ENCODE measurements at regions not wholly inside any gene's neighbourhood (a gene's known extent, or its start where the extent isn't known, plus 50 kb on each side); places are given as distances from the start of the nearest gene placed in this dataset.

- no peak for ATAC-seq
- Mint-ChIP-seq H3K9me3 (no peaks in the 10 kb centered on the region), H3K4me1 (peaks cover 18% of the 10 kb centered on the region), H3K36me3 (no peaks in the 10 kb centered on the region), H3K27ac (peak overlapping the region; percentile 73; the same call in 1 of the 2 replicates), H3K4me3 (no peak overlapping the region), H3K27me3 (ENCODE audit: low read depth) (no peaks in the 10 kb centered on the region)
- no peak for DNase-seq (ENCODE audit: low spot score)
- POLR2A ChIA-PET: no interaction called here
- CTCF ChIA-PET: no interaction called here
- no peak for TF ChIP-seq ZNF396 (CRISPR knock-in tag; IDR thresholded peaks at IDR 0.05; ENCODE audit: borderline replicate concordance)
- TF ChIP-seq, protein P1, sequence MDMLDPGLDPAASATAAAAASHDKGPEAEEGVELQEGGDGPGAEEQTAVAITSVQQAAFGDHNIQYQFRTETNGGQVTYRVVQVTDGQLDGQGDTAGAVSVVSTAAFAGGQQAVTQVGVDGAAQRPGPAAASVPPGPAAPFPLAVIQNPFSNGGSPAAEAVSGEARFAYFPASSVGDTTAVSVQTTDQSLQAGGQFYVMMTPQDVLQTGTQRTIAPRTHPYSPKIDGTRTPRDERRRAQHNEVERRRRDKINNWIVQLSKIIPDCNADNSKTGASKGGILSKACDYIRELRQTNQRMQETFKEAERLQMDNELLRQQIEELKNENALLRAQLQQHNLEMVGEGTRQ (CRISPR knock-in tag; IDR thresholded peaks at IDR 0.05): no peak
- no peak for TF ChIP-seq ZNF263 (CRISPR knock-in tag; IDR thresholded peaks at IDR 0.05; ENCODE audit: low read depth)
- TF ChIP-seq RELA (CRISPR knock-in tag; IDR thresholded peaks at IDR 0.05; ENCODE audit: borderline replicate concordance): no peak
- no peak for TF ChIP-seq FOXP1 (CRISPR knock-in tag; IDR thresholded peaks at IDR 0.05; ENCODE audit: borderline replicate concordance)
- TF ChIP-seq, protein P2, sequence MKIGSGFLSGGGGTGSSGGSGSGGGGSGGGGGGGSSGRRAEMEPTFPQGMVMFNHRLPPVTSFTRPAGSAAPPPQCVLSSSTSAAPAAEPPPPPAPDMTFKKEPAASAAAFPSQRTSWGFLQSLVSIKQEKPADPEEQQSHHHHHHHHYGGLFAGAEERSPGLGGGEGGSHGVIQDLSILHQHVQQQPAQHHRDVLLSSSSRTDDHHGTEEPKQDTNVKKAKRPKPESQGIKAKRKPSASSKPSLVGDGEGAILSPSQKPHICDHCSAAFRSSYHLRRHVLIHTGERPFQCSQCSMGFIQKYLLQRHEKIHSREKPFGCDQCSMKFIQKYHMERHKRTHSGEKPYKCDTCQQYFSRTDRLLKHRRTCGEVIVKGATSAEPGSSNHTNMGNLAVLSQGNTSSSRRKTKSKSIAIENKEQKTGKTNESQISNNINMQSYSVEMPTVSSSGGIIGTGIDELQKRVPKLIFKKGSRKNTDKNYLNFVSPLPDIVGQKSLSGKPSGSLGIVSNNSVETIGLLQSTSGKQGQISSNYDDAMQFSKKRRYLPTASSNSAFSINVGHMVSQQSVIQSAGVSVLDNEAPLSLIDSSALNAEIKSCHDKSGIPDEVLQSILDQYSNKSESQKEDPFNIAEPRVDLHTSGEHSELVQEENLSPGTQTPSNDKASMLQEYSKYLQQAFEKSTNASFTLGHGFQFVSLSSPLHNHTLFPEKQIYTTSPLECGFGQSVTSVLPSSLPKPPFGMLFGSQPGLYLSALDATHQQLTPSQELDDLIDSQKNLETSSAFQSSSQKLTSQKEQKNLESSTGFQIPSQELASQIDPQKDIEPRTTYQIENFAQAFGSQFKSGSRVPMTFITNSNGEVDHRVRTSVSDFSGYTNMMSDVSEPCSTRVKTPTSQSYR (CRISPR knock-in tag; IDR thresholded peaks at IDR 0.05): no peak
- TF ChIP-seq ZNF416 (CRISPR knock-in tag; IDR thresholded peaks at IDR 0.05): no peak
- TF ChIP-seq, protein P3, sequence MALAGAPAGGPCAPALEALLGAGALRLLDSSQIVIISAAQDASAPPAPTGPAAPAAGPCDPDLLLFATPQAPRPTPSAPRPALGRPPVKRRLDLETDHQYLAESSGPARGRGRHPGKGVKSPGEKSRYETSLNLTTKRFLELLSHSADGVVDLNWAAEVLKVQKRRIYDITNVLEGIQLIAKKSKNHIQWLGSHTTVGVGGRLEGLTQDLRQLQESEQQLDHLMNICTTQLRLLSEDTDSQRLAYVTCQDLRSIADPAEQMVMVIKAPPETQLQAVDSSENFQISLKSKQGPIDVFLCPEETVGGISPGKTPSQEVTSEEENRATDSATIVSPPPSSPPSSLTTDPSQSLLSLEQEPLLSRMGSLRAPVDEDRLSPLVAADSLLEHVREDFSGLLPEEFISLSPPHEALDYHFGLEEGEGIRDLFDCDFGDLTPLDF (CRISPR knock-in tag; IDR thresholded peaks at IDR 0.05): no peak
- no peak for TF ChIP-seq IRF2 (CRISPR knock-in tag; IDR thresholded peaks at IDR 0.05; ENCODE audit: borderline replicate concordance, low read depth)
- TF ChIP-seq ZNF219 (CRISPR knock-in tag; IDR thresholded peaks at IDR 0.05; ENCODE audit: borderline replicate concordance): no peak
Measured at GRCh38 chr12:46472893-46473633, 100.5 kb upstream of the SLC38A2 start.

GRCh38 chr12:46472144-46472705 lies 99.7 kb upstream of the SLC38A2 start:
- TF ChIP-seq AFF4 (CRISPR knock-in tag; IDR thresholded peaks at IDR 0.05; ENCODE audit: borderline replicate concordance) (no peak), HMGXB4 (CRISPR knock-in tag; IDR thresholded peaks at IDR 0.05) (no peak), JAZF1 (CRISPR knock-in tag; IDR thresholded peaks at IDR 0.05) (no peak), ZNF423 (CRISPR knock-in tag; IDR thresholded peaks at IDR 0.05) (no peak)
- TF ChIP-seq, protein P4, sequence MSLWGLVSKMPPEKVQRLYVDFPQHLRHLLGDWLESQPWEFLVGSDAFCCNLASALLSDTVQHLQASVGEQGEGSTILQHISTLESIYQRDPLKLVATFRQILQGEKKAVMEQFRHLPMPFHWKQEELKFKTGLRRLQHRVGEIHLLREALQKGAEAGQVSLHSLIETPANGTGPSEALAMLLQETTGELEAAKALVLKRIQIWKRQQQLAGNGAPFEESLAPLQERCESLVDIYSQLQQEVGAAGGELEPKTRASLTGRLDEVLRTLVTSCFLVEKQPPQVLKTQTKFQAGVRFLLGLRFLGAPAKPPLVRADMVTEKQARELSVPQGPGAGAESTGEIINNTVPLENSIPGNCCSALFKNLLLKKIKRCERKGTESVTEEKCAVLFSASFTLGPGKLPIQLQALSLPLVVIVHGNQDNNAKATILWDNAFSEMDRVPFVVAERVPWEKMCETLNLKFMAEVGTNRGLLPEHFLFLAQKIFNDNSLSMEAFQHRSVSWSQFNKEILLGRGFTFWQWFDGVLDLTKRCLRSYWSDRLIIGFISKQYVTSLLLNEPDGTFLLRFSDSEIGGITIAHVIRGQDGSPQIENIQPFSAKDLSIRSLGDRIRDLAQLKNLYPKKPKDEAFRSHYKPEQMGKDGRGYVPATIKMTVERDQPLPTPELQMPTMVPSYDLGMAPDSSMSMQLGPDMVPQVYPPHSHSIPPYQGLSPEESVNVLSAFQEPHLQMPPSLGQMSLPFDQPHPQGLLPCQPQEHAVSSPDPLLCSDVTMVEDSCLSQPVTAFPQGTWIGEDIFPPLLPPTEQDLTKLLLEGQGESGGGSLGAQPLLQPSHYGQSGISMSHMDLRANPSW (CRISPR knock-in tag; conservative IDR thresholded peaks at IDR 0.05; ENCODE audit: low read depth): no peak
- POLR2A ChIA-PET: no interaction called here
- Mint-ChIP-seq H3K4me3 (no peak overlapping the region), H3K27me3 (ENCODE audit: low read depth) (no peaks in the 10 kb centered on the region), H3K27ac (no peak overlapping the region), H3K36me3 (no peaks in the 10 kb centered on the region), H3K4me1 (peaks cover 20% of the 10 kb centered on the region), H3K9me3 (no peaks in the 10 kb centered on the region)
- ATAC-seq (no peak), DNase-seq (ENCODE audit: low spot score) (no peak)
- CTCF ChIA-PET: no interaction called here

Measured in WTC11 (cell line).